Mesodermal cell (in vitro differentiated cells): ENCODE measurements at regions not wholly inside any gene's neighbourhood (a gene's known extent, or its start where the extent isn't known, plus 50 kb on each side); places are given as distances from the start of the nearest gene placed in this dataset.

ENCODE experiments used
- H3K27ac ChIP-seq: 2 replicates; pipeline ENCODE4 v1.7.0; 2013; ENCODE audit warnings: mild to moderate bottlenecking, low read depth, low read length, moderate library complexity; ENCODE audit not compliant: severe bottlenecking
- H3K36me3 ChIP-seq: 2 replicates; pipeline ENCODE4 v1.7.1; 2013; ENCODE audit warnings: mild to moderate bottlenecking, low read length, moderate library complexity; ENCODE audit not compliant: control insufficient read depth, insufficient read depth
- H3K4me1 ChIP-seq: one replicate; pipeline ENCODE4 v1.7.1; 2013; ENCODE audit warnings: mild to moderate bottlenecking, low read length; ENCODE audit not compliant: insufficient read depth, control insufficient read depth, poor library complexity, severe bottlenecking
- H3K4me3 ChIP-seq: 2 replicates; pipeline ENCODE4 v1.7.0; 2013; ENCODE audit warnings: low read length, control low read depth, mild to moderate bottlenecking; ENCODE audit not compliant: insufficient read depth, poor library complexity, severe bottlenecking; ENCODE audit errors: extremely low read depth
- H3K9me3 ChIP-seq: 2 replicates; pipeline ENCODE4 v1.7.1; 2013; ENCODE audit warnings: mild to moderate bottlenecking, low read length, moderate library complexity; ENCODE audit not compliant: control insufficient read depth
- WGBS, 2 experiments: methylation state at CpG; one replicate each; pipeline ENCODE4 v1.1.5; 2013; ENCODE audit warnings: missing lambda C conversion rate in 2 of 2; ENCODE audit not compliant: insufficient coverage in 2 of 2; 5-methylcytosine and 5-hydroxymethylcytosine counted together

DNA sequence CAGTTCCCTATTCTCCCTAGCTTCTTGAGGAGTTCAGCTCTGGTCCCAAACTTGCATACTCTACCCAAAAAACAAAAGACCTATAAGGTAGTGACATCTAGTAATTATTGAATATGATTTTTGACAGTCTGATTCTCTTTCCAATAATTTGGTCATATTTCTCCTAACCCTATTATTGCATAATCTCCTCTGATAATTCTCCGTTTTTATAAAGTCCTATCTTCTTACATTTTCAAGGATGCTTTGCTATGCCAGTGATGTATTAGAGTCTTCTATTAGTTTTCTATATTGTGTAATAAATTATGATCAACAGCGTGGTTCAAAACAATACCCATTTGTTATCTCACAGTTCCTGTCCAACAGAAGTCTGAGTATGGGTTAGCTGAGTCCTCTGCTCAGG, 426.3 kb downstream of the BCL11A start:
- H3K4me3 ChIP-seq = no peak overlapping the region
- no peaks in the 10 kb centered on the region for H3K36me3 ChIP-seq
- H3K27ac ChIP-seq = no peak overlapping the region
- no peaks in the 10 kb centered on the region for H3K4me1 ChIP-seq
- no CpG with 5 or more reads among the region's 2 CpGs for WGBS, 2 experiments
- peaks cover 5% of the 10 kb centered on the region for H3K9me3 ChIP-seq

- no peak overlapping the region for H3K27ac ChIP-seq
- WGBS, 2 experiments = 84 to 92% methylated on average over 5 to 6 of the region's 8 CpGs
- no peaks in the 10 kb centered on the region for H3K36me3 ChIP-seq
- H3K9me3 ChIP-seq = peaks cover 5% of the 10 kb centered on the region
- no peak overlapping the region for H3K4me3 ChIP-seq
- H3K4me1 ChIP-seq = no peaks in the 10 kb centered on the region
Measured at GRCh38 chr2:60125611-60126426, 427.6 kb downstream of the BCL11A start.

DNA sequence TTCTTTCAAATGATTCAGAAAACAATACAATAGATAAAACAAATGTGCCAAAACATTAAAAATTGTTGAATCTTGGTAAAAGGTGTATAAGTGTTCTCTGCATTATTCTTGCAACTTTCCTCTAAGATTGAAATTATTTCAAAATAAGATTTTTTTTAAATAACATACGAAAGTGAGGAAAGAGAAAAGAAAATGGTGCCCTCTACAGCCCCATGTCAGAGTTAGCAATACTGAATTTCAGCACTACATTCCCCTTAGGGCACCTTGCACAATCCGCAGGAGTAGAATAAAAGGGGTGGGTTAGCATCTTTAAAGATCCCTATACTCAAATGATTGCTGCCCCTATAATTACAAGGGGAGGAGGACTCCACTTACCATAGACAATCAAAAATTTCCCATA, 433.7 kb downstream of the BCL11A start:
- Histone ChIP-seq H3K4me1 (no peaks in the 10 kb centered on the region), H3K4me3 (no peak overlapping the region), H3K27ac (no peak overlapping the region), H3K36me3 (no peaks in the 10 kb centered on the region), H3K9me3 (peaks cover 16% of the 10 kb centered on the region)
- WGBS, 2 experiments = no CpG with 5 or more reads among the region's 2 CpGs

DNA sequence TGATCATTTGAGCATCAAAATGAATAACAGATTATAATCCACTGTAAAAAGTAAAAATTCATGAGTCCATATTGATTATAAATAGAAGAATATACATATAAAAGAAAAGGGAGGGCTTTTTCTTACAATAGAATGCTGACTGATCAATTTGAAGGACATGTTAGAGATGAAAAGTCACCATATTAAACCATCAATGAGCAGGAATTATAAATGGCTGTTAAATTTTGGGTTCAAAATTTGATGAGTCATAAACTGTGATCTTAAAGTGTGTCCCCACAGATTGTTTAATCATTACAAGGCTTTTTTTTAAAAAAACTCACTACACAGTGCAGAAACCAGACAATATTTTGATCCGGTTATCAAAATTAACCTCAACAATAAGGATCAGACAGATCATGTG, 434.5 kb downstream of the BCL11A start:
- Histone ChIP-seq H3K9me3 (peaks cover 16% of the 10 kb centered on the region), H3K27ac (no peak overlapping the region), H3K36me3 (no peaks in the 10 kb centered on the region), H3K4me3 (no peak overlapping the region), H3K4me1 (no peaks in the 10 kb centered on the region)
- 100% methylated on average over 1 of the region's 1 CpG; no CpG with 5 or more reads in 1 of the 2 experiments for WGBS, 2 experiments

DNA sequence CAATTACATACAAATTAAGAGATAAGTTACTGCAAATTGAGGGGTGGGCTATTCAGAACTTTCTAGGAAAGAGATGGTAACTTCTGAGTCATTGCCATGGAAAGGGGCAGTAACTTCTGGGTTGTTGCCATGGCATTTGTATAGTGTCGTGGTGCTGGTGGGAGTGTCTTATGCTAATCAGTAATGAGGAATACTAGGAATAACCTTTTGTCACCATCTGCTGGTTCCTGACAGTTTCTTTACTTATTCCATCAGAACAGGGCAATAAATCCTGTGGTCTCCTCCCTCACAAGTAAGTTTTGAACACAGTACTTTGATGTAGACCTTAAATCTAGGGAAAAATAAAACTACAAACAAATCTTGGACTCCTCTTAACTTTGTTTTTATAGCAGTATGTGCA, 435.4 kb downstream of the BCL11A start:
- H3K9me3 ChIP-seq = peaks cover 16% of the 10 kb centered on the region
- WGBS, 2 experiments = 67% methylated on average over 1 of the region's 1 CpG; no CpG with 5 or more reads in 1 of the 2 experiments
- no peaks in the 10 kb centered on the region for H3K4me1 ChIP-seq
- H3K4me3 ChIP-seq = no peak overlapping the region
- no peak overlapping the region for H3K27ac ChIP-seq
- H3K36me3 ChIP-seq = no peaks in the 10 kb centered on the region

- no peak overlapping the region for H3K4me3 ChIP-seq
- H3K27ac ChIP-seq = no peak overlapping the region
- H3K36me3 ChIP-seq = no peaks in the 10 kb centered on the region
- 93 to 100% methylated on average over 2 of the region's 6 CpGs for WGBS, 2 experiments
- no peaks in the 10 kb centered on the region for H3K4me1 ChIP-seq
- H3K9me3 ChIP-seq = peaks cover 12% of the 10 kb centered on the region
Measured at GRCh38 chr2:60116161-60116875, 437.1 kb downstream of the BCL11A start.

DNA sequence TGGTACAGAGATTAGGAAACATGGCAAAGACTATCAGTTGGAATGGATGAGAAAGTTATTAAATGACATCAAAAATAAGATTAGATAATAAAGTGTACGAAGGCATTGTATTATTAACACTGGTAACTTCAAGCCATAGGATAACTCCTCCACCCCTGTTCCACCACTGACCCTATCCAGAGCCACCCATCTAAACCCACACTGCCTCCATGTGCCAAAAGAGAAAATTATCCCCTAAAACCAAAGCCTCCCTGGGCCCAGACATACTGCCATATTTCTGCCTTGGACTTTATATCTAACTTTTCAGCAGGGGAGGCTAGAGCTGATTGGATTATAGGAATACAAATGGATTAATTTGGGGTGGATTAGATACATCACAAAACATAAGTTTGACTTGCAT, 443.7 kb downstream of the BCL11A start:
- 100% methylated on average over 1 of the region's 1 CpG; no CpG with 5 or more reads in 1 of the 2 experiments for WGBS, 2 experiments
- no peaks in the 10 kb centered on the region for H3K4me1 ChIP-seq
- H3K27ac ChIP-seq = no peak overlapping the region

DNA sequence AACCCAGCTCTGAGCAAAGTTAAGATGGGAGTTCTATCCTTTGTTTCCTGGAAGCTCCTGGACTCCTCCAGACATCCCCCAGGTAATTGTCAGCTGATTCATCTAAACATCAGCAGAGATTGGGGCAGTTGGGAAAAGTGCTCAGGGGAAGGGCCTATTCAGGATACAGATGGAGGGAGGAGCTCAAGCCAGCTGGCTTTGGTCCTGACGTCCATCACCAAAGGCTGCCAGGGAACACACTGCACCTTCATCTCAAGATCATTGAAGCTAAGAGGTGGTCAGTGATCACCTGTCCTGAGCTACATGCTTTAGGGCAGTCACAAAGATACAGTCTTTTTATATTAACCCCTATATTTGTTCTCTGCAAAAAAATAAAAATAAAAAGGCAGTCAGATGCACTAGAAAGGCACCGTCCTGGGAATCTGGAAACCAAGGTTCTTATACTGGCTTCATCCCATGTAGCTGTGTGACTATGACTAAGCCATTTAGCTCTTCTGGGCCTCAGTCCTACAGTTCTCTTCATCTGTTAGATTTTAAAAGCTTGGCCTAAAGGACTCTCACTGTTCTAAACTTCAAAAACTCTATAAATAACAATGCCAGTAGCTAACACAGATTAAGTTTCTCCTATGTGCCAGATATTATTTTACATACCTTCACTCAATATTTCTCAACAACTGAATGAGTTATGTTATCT, 446.5 kb downstream of the BCL11A start:
- WGBS, 2 experiments = 100% methylated on average over 1 of the region's 2 CpGs
- H3K4me3 ChIP-seq = no peak overlapping the region
- H3K27ac ChIP-seq = no peak overlapping the region
- no peaks in the 10 kb centered on the region for H3K36me3 ChIP-seq
- H3K9me3 ChIP-seq = no peaks in the 10 kb centered on the region
- no peaks in the 10 kb centered on the region for H3K4me1 ChIP-seq

More for the DNA sequence above, 443.7 kb downstream of the BCL11A start:
- Histone ChIP-seq H3K36me3 (no peaks in the 10 kb centered on the region), H3K4me3 (no peak overlapping the region), H3K9me3 (no peaks in the 10 kb centered on the region)

DNA sequence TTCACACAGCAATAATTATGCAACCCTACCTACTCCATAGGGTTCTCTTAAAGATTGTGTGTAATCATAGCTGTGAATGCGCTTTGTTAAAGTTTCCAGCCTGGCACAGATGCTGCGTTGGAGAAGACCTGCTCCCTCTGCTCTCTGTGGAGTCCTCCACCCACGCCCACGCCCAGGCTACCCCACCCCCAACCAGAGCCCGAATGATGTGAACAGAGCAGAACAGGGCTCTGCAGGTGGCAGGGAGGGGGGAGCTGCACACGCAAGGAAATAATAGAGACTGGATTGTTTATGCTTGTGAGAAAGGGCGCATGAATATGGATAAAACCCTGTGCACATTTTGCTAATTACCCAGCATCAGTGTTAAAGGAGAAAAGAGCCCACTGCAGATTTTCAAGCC, 447.5 kb downstream of the BCL11A start:
- Histone ChIP-seq H3K9me3 (no peaks in the 10 kb centered on the region), H3K4me1 (no peaks in the 10 kb centered on the region), H3K36me3 (no peaks in the 10 kb centered on the region), H3K4me3 (no peak overlapping the region), H3K27ac (no peak overlapping the region)
- WGBS, 2 experiments = 93% methylated on average over 2 to 3 of the region's 7 CpGs

GRCh38 chr2:60104514-60105505, 448.6 kb downstream of the BCL11A start:
- H3K9me3 ChIP-seq = no peaks in the 10 kb centered on the region
- 92 to 93% methylated on average over 5 to 8 of the region's 10 CpGs for WGBS, 2 experiments
- H3K27ac ChIP-seq = no peak overlapping the region
- H3K4me1 ChIP-seq = no peaks in the 10 kb centered on the region
- no peak overlapping the region for H3K4me3 ChIP-seq
- no peaks in the 10 kb centered on the region for H3K36me3 ChIP-seq
